ENCODE measurements at regions not wholly inside any gene's neighbourhood (a gene's known extent, or its start where the extent isn't known, plus 50 kb on each side); places are given as distances from the start of the nearest gene placed in this dataset.

DNA sequence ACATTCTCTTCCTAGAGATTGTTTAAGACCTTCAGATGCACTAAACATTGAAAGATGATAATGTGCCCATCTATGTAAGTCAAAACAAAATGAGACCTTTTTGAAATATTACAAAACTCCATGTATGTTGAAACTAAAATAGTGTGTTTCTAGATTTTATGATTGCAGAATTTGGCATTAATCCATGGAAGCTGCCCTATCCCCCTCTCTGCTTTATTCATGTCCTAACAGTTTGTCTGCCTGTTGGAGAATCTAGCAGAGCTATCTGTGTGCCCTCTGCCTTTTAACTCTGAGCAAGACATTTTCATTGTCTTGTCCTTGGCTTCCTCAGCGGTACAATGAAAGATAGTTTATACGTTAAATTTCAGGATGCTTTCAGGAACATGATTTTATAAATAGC is 105.5 kb downstream of the FAT3 start:
- no peak for TF ChIP-seq SREBF2 (IDR thresholded peaks at IDR 0.05)
- TF ChIP-seq, protein P1, sequence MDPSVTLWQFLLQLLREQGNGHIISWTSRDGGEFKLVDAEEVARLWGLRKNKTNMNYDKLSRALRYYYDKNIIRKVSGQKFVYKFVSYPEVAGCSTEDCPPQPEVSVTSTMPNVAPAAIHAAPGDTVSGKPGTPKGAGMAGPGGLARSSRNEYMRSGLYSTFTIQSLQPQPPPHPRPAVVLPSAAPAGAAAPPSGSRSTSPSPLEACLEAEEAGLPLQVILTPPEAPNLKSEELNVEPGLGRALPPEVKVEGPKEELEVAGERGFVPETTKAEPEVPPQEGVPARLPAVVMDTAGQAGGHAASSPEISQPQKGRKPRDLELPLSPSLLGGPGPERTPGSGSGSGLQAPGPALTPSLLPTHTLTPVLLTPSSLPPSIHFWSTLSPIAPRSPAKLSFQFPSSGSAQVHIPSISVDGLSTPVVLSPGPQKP (IDR thresholded peaks at IDR 0.05; ENCODE audit: low read depth, low read length) = no peak
